IMR-90 (cell line): ENCODE measurements at regions not wholly inside any gene's neighbourhood (a gene's known extent, or its start where the extent isn't known, plus 50 kb on each side); places are given as distances from the start of the nearest gene placed in this dataset.
A peak's percentile ranks its signal among the peaks of the same experiment; 100 is the strongest.

Source experiments
- ATAC-seq: fragments of 200-7000 bp; cut with Tn5 transposase; 2 replicates; pipeline ENCODE4 v1.9.1; 2020; ENCODE audit warnings: low read depth, mild to moderate bottlenecking, moderate library complexity
- BruUV-seq: library from RNA; stranded (reverse); fragments of 400-500 nt; replicated peaks from 2 replicates; lab custom pipeline; 2021; lab: Mats Ljungman, UMichigan
- CTCF ChIA-PET: fragments of 300-600 bp; formaldehyde crosslinking; extraction: SDS; loops from one replicate; lab custom pipeline; 2021; ENCODE audit warnings: antibody characterized with exemption; lab: Yijun Ruan, JAX
- POLR2A ChIA-PET: fragments of 300-600 bp; sonication (Branson Sonifier 250); formaldehyde crosslinking; loops from one replicate; lab custom pipeline; 2022; ENCODE audit warnings: antibody characterized with exemption; ENCODE audit not compliant: unreplicated experiment; lab: Charles Lee
- DNase-seq: peaks from one replicate; pipeline ENCODE4 v3.0.0; 2013
- H2AFZ ChIP-seq: replicated peaks from 2 replicates; pipeline ENCODE3; 2013; ENCODE audit warnings: low read length, mild to moderate bottlenecking; ENCODE audit not compliant: poor library complexity
- H2AK5ac ChIP-seq: 2 replicates; pipeline ENCODE4 v1.6.1; 2013; ENCODE audit warnings: low read depth, low read length, inconsistent platforms
- H2AK9ac ChIP-seq: replicated peaks from 2 replicates; pipeline ENCODE3; 2013; ENCODE audit warnings: mild to moderate bottlenecking, low read depth, low read length, moderate library complexity; ENCODE audit not compliant: poor library complexity
- H2BK120ac ChIP-seq: 2 replicates; pipeline ENCODE4 v1.6.1; 2013; ENCODE audit warnings: low read depth, low read length, inconsistent platforms
- H2BK15ac ChIP-seq: 3 replicates; pipeline ENCODE4 v1.6.1; 2013; ENCODE audit warnings: low read depth, low read length, inconsistent platforms
- H2BK20ac ChIP-seq: 2 replicates; pipeline ENCODE4 v1.6.1; 2013; ENCODE audit warnings: low read depth, mild to moderate bottlenecking, inconsistent platforms, low read length, moderate library complexity
- H2BK5ac ChIP-seq: 2 replicates; pipeline ENCODE4 v1.6.1; 2013; ENCODE audit warnings: mild to moderate bottlenecking, low read depth, low read length, inconsistent platforms; ENCODE audit not compliant: poor library complexity, severe bottlenecking
- H3K14ac ChIP-seq: replicated peaks from 2 replicates; pipeline ENCODE4 v1.6.1; 2013; ENCODE audit warnings: low read depth, low read length, inconsistent platforms
- H3K18ac ChIP-seq: 2 replicates; pipeline ENCODE4 v1.6.1; 2013; ENCODE audit warnings: low read depth, low read length, control low read depth
- H3K23ac ChIP-seq: 2 replicates; pipeline ENCODE4 v1.6.1; 2013; ENCODE audit warnings: low read depth, low read length, inconsistent platforms
- H3K27ac ChIP-seq: 2 replicates; pipeline ENCODE4 v1.5.1; 2013; ENCODE audit warnings: mild to moderate bottlenecking, control low read depth, low read length; ENCODE audit not compliant: insufficient read depth
- H3K27me3 ChIP-seq: 2 replicates; pipeline ENCODE4 v1.6.1; 2013; ENCODE audit warnings: low read length; ENCODE audit not compliant: control insufficient read depth, insufficient read depth
- H3K36me3 ChIP-seq: 2 replicates; pipeline ENCODE4 v1.6.1; 2013; ENCODE audit warnings: low read length, mixed read lengths; ENCODE audit not compliant: control insufficient read depth, insufficient read depth
- H3K4ac ChIP-seq: 2 replicates; pipeline ENCODE4 v1.6.1; 2013; ENCODE audit warnings: low read depth, low read length, inconsistent platforms
- H3K4me1 ChIP-seq: 2 replicates; pipeline ENCODE4 v1.6.1; 2013; ENCODE audit warnings: low read length, mixed read lengths; ENCODE audit not compliant: control insufficient read depth, insufficient read depth
- H3K4me2 ChIP-seq: 2 replicates; pipeline ENCODE4 v1.6.1; 2013; ENCODE audit warnings: low read depth, mild to moderate bottlenecking, control low read depth, low read length, moderate library complexity
- H3K4me3 ChIP-seq: 2 replicates; pipeline ENCODE4 v1.5.1; 2013; ENCODE audit warnings: low read depth, mild to moderate bottlenecking, control low read depth, low read length, moderate library complexity; ENCODE audit not compliant: insufficient read depth
- H3K56ac ChIP-seq: 2 replicates; pipeline ENCODE4 v1.6.1; 2013; ENCODE audit warnings: low read length, inconsistent platforms; ENCODE audit not compliant: insufficient read depth; ENCODE audit errors: extremely low read depth
- H3K79me1 ChIP-seq, 2 experiments: 2 replicates each; pipeline ENCODE4 v1.6.1; 2013; ENCODE audit warnings: low read length in 2 of 2, inconsistent platforms in 1 of 2, low read depth in 1 of 2
- H3K9ac ChIP-seq: 2 replicates; pipeline ENCODE4 v1.6.1; 2013; ENCODE audit warnings: low read depth, low read length, control low read depth
- H3K9me1 ChIP-seq: 2 replicates; pipeline ENCODE4 v1.6.1; 2013; ENCODE audit warnings: low read length, inconsistent platforms; ENCODE audit not compliant: insufficient read depth
- H3K9me3 ChIP-seq: 2 replicates; pipeline ENCODE4 v1.6.1; 2013; ENCODE audit warnings: low read length; ENCODE audit not compliant: control insufficient read depth, insufficient read depth
- H4K20me1 ChIP-seq: 2 replicates; pipeline ENCODE4 v1.6.1; 2013; ENCODE audit warnings: low read length, inconsistent platforms; ENCODE audit not compliant: insufficient read depth
- H4K5ac ChIP-seq: 2 replicates; pipeline ENCODE4 v1.6.1; 2013; ENCODE audit warnings: mild to moderate bottlenecking, low read depth, low read length, control low read depth
- H4K8ac ChIP-seq, 2 experiments: 2 replicates each; pipeline ENCODE4 v1.6.1; 2013; ENCODE audit warnings: low read depth in 2 of 2, low read length in 2 of 2, control low read depth in 1 of 2, inconsistent platforms in 1 of 2
- H4K91ac ChIP-seq: 2 replicates; pipeline ENCODE4 v1.6.1; 2013; ENCODE audit warnings: low read depth, low read length, inconsistent platforms; ENCODE audit not compliant: insufficient read depth
- CEBPB ChIP-seq: IDR thresholded peaks from 2 replicates; pipeline ENCODE4 v1.6.1; 2012; ENCODE audit warnings: low read depth, low read length, improper control_type of control experiment
- FOS ChIP-seq: fragments of 150-350 bp; IDR thresholded peaks from 2 replicates; pipeline ENCODE4 v1.6.1; 2016; ENCODE audit warnings: low read depth, low read length
- WGBS, 2 experiments: methylation state at CpG; one replicate each; pipeline versions ENCODE4 v1.1.5 to v1.1.7; 2013; ENCODE audit warnings: missing lambda C conversion rate in 2 of 2; ENCODE audit not compliant: insufficient read length in 1 of 2; ENCODE audit errors: extremely low coverage in 2 of 2; 5-methylcytosine and 5-hydroxymethylcytosine counted together
- dilution Hi-C: fragments of 300-500 bp; cut with HindIII; formaldehyde crosslinking; loops from one replicate; pipeline ENCODE4 v1.14.3; 2018; ENCODE audit warnings: low sequenced_read_pairs; ENCODE audit not compliant: unreplicated experiment
- in situ Hi-C: fragments of 300-500 bp; cut with MboI; formaldehyde crosslinking; loops from 3 replicates; pipeline ENCODE4 v1.14.3; 2019; ENCODE audit warnings: low sequenced_read_pairs, inconsistent platforms, mixed read lengths
- intact Hi-C: fragments of 100-400 bp; cut with micrococcal nuclease; formaldehyde crosslinking; loops from 2 replicates; pipeline ENCODE4 v1.10.0; 2022

- Histone ChIP-seq H2BK120ac (no peak overlapping the region), H3K4me3 (no peak overlapping the region), H3K23ac (no peak overlapping the region), H4K5ac (no peak overlapping the region), H4K91ac (no peak overlapping the region), H4K8ac (no peak overlapping the region), H3K9me1 (no peaks in the 10 kb centered on the region), H3K27ac (no peak overlapping the region), H3K56ac (no peak overlapping the region), H2BK20ac (no peak overlapping the region), H3K79me1 (no peaks in the 10 kb centered on the region), H4K20me1 (no peaks in the 10 kb centered on the region), H3K36me3 (no peaks in the 10 kb centered on the region), H3K27me3 (no peaks in the 10 kb centered on the region), H2AFZ (no peak overlapping the region), H3K4me1 (no peaks in the 10 kb centered on the region), H2AK9ac (no peak overlapping the region), H2BK15ac (no peak overlapping the region), H2AK5ac (no peak overlapping the region), H3K4ac (no peak overlapping the region), H2BK5ac (no peak overlapping the region), H3K14ac (no peak overlapping the region), H3K9ac (no peak overlapping the region), H3K4me2 (no peak overlapping the region), H3K9me3 (no peaks in the 10 kb centered on the region), H3K18ac (no peak overlapping the region)
- no CpG with 5 or more reads among the region's 3 CpGs for WGBS, 2 experiments
- intact Hi-C loops (no loop called here), dilution Hi-C loops (no loop called here), in situ Hi-C loops (no loop called here)
- peak; percentile 62 for ATAC-seq
- no peak for DNase-seq
- ChIA-PET CTCF (no interaction called here), POLR2A (no interaction called here)
- TF ChIP-seq CEBPB (peak; percentile 22; the same call in 1 of the 2 replicates), FOS (no peak)
- no TSS peak for BruUV-seq
Measured at GRCh38 chr3:117150628-117151027, 441.0 kb downstream of the TUSC7 start.
